GM21529 (cell line): ENCODE measurements at regions not wholly inside any gene's neighbourhood (a gene's known extent, or its start where the extent isn't known, plus 50 kb on each side); places are given as distances from the start of the nearest gene placed in this dataset.
"Not testable (repeated sequence)": the region's sequence is repeated elsewhere in the genome, so short reads cannot be mapped to it uniquely, and the experiment has no call there.

ENCODE experiments used
- ATAC-seq: cut with Tn5 transposase; IDR thresholded peaks from one replicate; pipeline ENCODE4 v1.9.1; 2021; ENCODE audit not compliant: unreplicated experiment

DNA sequence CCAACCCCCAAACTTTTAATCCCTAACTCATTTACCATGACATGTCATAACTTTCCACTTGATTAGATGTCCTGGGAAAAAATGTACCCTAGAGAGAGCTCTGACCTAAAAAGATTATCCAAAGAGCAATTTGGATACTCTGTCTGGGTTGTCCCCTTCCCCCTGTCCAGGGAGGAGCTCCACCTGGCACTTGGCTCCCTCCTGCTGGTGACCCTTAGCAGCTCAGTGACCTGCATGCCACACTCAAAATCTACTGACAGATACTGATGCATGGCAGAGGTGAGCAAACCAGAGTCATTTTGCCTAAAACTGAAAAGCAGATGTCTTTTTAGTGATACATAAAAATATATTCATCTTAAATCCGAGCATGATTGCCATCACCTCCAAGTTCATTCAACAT, 442.3 kb upstream of the CHRM3 start:
- no peak for ATAC-seq

DNA sequence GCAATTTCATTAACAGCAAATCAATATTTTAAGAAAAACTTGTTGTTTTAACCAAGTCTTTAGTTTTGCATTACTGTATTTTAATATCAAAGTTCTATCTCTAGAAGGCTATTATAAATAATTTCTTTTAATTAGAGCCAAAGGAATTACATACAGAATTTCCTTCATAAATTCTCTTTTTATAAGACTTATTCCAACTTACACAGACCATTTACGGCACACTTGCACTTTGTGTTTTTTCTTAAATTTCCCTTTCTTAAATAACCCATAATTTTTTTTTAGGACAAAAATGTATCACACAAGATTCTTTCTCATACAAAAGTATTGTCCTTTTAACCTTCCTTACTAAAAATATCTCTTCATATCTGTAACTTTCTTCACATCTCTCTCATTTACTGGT, 458.5 kb upstream of the CHRM3 start:
- no peak for ATAC-seq

DNA sequence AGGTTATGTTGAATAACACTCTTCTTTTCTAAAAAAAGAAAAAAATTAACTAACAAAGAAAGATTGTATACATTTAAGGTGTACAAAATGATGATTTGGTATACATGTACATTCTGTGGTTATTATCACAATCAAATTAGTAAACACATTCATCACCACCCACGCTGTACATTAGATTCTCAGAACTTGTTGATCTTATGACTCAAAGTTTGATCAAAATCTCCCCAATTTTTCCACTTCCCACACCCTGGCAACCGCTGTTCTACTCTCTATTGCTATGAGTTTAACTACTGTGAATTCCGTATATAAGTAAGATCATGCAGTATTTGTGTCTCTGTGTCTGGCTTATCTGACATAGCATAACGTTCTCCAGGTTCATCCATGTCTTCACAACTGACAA, 469.5 kb upstream of the CHRM3 start:
- no peak for ATAC-seq

DNA sequence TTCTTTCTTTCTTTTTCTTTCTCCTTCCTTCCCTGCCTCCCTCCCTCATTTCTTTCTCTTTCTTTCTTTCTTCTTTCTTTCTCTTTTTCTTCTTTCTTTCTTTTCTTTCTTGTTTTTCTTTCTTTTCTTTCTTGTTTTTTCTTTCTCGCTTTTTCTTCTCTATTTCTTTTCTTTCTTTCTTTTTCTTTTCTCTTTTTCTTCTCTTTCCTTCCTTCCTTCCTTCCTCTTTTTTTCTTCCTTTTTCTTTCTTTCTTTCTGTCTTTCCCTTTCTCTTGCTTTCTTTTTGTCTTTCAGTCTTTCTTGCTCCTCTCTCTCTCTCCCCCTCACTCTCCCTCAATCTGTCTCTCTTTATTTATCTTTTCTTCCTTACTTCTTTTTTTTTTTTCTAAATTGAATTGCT, 472.0 kb upstream of the CHRM3 start:
- ATAC-seq = no peak

DNA sequence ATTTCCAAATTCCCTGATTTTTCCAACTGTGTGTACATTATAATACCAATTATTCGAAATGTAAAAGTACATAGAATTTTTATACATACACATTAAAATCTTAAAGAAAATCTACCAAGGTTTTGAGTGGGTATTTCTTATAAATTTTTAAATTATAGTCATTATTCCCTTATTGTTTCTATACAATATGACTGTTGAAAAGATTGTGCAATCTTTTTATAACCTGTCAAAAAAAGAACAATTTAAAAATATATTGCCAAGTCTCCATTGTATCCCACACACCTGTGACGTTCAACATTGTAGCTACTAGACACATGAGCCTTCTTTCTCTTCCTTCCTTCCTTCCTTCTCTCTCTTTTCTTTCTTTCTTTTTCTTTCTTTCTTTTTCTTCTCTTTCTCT, 473.2 kb upstream of the CHRM3 start:
- no peak for ATAC-seq

DNA sequence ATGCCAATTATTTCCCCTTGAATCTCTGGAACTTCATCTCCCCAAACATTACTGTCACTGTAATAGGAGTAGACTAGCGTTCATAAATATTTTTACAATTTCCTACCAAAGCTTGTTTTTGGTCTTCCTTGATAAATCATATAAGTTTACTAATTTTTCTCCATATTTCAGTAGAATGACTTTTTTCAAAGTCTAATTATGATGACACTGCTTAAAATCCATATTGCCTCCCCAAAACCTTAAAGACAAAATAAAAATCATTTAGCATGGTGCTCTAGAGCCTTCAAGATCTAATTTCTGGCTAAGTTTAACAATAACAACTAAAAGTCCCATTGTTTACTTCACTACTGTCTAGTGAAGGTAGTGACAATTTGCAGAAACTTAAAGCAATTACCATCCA, 474.2 kb upstream of the CHRM3 start:
- ATAC-seq = no peak

DNA sequence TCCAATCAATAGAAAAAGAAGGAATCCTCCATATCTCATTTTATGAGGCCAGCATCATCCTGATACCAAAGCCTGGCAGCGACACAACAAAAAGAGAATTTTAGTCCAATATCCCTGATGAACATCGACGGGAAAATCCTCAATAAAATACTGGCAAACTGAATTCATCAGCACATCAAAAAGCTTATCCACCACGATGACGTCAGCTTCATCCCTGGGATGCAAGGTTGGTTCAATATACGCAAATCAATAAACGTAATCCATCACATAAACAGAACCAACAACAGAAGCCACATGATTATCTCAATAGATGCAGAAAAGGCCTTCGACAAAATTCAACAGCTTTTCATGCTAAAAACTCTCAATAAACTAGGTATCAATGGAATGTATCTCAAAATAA, 483.6 kb upstream of the CHRM3 start:
- ATAC-seq = not testable (repeated sequence)

DNA sequence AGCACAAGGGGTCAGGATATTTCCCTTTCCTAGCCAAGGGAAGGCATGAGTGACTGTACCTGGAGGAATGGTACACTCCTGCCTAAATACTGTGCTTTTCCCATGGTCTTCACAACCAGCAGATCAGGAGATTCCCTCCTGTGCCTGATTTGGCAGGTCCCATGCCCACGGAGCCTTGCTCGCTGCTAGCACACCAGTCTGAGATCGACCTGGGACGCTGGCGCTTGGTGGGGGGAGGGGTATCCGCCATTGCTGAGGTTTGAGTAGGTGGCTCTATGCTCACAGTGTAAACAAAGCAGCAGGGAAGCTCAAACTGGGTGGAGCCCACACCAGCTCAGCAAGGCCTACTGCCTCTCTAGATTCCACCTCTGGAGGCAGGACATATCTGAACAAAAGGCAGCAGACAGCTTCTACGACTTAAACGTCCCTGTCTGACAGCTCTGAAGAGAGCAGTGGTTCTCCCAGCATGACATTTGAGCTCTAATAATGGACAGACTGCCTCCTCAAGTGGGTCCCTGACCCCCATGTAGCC, 486.0 kb upstream of the CHRM3 start:
- no peak for ATAC-seq

DNA sequence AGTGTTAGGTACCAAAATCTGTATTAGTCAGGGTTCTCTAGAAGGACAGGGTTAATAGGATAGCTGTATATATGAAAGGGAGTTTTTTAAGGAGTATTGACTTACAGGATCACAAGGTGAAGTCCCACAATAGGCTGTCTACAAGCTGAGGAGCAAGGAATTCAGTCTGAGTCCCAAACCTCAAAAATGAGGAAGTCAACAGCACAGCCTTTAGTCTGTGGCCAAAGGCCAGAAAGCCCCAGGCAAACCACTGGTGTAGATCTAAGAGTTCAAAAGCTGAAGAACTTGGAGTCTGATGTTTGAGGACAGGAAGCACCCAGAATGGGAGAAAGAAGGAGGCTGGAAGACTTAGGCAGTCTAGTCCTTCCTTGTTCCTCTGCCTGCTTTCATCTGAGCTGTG, 487.5 kb upstream of the CHRM3 start:
- ATAC-seq = no peak

DNA sequence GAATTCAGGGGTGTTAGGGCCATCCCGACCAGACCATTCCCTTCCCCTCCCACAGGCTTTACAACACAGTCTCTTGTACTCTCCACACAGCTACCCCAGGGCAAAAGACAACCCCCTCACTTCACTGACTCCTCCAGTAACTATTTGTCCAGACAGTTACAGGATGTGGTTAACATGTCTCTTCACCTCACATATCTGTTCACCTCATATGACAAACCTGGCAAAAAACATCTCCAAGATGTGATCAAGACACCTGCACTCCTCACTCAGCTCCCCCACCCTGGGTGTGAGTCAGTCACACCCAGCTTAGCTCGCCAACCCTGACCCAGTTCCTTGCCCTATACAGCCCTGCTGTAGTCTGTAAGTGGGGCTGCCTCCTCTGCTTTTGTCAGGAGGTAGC, 490.5 kb upstream of the CHRM3 start:
- no peak for ATAC-seq

DNA sequence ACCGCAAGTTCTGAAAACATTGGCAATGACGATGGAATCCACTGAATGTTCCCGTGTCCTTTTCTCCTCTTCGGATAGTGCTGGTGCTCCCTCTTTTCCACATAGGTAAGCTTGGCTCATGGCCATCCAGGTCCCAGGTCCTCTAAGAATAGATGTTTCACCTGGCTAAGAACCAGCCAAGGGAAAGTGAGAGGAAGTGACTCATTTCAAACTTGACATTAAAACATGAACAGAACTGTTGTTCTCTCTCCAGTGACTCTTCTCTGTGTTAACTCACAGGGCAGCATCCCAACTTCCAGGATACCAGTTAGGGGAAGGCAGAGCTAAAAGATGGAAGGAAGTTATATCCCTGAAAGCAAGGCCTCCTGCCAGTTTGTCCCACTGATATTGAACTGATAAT, 493.8 kb upstream of the CHRM3 start:
- ATAC-seq = no peak

DNA sequence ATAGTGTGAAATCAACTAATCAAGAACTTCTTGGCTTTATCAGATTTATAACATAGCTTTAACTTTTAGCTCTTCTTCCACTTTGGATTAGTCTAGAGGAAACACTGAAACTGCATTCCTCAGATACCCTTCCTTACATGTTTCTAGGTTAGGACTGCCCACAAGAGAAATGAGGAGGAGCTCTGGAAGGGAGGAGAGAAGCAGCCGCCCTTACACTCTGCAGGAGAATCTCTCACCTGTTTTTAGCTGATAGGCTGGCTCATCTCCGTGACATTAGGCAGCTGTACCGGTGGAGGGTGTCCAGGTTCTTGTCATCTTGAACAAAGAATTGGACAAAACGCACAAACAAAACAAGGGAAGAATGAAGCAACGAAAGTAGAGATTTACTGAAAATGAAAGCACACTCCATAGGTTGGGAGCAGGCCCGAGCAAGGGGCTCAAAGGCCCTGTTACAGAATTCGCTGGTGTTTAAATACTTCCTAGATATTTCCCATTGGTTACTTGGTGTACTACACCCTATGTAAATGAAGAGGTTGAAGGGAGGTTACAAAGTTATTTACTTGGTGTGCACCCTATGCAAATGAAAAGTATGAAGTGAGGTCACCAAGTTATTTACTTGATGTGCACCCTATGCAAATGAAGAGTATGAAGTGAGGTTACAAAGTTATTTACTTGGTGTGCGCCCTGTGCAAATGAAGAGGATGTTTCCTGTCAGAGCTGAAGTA, 524.9 kb upstream of the CHRM3 start:
- ATAC-seq = no peak

DNA sequence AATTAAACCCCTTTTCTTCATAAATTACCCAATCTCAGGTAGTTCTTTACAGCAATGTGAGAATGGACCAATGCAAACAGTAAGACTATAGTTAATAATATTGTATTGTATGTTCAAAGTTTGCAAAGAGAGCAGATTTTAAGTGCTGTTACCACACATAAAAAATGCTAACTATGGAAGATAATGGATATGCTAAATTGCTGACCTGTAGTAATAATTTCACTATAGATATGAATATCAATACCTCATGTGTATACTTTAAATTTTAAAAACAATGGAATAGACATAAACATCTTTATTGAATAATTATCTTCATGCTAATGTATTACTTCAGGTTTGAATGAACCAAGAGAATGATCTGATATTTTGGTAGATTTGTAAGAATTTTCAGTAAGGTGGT, 552.4 kb upstream of the CHRM3 start:
- no peak for ATAC-seq

DNA sequence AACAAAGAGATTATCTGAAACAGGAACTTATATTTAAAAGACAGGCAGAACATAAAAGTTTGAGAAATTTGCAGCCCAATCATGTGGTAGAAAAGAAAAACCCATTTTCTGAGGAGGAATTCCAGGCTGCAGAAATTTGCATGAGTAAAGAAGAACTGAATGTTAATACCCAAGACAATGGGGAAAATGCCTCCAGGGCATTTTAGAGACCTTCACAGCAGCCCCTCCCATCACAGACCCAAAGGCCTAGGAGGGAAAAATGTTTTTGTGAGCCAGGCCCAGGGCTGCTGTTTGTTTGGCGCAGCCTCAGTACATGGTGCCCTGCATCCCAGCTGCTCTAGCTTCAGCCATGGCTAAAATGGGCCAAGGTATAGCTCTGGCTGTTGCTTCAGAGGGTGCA, 554.3 kb upstream of the CHRM3 start:
- ATAC-seq = no peak

DNA sequence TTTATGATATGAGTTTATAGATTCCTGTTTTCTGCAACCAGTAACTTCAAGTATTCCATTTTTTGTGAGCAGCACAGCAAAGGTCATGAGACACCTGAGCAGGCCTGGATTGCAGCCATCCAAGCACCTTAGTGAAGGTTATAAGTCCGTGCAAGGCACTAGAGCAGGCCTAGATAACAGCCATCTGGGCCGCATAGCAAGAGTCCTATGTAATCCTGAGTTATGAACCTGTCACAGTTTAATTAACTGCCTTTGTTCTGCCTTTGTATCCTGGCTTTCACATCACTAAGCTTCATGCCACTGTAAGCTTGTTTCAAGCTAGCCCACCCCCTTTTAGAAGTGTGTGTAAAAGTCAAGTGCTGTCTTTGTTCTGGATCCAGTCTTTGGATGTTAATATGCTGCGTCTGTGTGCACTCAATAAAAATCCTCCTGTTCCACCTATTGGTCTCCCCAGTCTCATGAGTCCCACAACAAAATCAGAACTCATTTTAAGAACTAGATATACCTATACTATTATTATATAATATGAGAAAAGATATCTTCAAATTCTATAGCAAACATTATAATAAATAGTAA, 556.2 kb upstream of the CHRM3 start:
- no peak for ATAC-seq

DNA sequence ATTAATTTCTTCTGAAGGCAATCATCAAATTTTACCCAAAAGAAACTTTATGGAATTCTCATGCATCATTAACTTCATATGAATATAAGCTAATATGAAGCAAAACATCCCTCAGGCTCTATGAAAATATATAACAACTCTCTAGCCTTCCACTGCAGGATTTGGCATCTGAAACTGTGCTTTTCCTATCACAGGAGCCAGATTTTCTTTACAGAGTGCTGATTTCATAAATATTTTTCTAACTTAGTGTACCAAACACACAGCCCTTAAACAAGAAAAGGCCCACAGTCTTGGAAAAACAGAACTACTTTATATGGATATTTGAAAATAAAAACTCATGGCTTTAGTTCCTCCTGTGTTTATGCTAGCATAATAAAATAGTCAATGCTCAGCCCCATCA, 559.5 kb upstream of the CHRM3 start:
- no peak for ATAC-seq

DNA sequence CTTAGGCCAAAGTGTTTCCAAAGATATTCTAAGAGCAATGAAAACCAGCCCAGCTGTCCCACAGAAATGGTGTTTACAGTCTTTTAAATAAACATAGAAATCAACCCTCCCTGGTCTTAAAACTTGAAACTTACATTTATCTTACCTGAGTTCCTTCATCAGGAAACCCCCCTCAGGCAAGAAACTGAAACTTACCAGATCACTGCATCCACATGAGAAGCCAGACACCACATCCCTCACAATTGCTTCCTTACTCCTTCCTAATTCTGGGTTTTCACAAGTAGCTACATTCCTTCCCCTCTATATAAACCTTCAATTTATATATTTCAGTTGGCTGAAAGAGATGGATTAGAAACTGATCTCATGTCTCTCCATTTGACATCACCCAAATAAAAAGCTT, 563.0 kb upstream of the CHRM3 start:
- ATAC-seq = no peak

DNA sequence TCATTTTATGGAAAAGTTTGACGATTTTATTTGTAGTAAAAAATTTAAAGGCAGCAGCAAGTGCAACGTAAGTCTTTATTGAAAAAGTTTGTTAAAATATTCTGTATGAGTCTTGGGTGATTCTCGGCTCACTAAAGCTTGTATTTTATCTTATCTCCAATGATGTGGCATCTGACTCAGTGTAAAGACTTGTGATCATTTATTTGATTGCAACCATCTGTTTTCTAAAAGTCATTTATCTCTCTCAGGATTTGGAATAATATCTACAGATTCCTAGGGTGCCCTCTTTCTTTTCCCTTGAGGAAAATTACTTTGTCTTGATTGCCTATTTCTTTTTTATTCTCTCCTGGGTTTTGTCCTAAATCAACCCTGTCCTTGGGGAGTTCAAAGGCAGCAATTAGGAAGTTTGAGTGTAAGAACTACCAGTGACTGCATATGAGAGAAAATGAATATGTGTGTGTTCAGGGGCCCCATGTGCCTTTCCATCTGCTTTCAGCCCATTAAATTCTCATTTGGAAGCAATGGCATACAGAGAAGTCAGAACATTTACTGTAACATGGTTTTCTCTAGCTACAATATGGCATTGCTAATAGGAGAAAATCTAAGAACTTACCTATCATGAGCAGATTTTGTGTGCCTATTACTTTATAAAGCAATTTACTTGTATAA, 575.0 kb upstream of the CHRM3 start:
- no peak for ATAC-seq

DNA sequence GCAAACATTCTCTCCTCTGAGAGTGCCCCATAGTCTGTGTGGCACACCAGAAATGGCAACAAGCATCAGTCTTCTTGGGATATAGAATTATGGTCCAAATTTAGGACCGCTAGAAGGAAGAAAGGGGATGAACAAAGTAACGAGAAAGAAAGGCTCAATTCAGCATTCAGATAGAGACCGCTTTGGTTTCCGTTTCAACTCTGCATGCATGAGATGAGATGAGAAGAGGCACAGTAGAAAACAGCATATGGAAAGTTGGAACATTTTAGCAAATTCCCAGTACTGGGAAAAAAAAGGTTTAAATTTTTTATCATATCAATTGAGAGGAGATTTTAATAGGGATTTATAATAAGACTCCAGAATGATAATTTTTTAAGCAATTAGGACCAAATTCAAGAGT, 595.5 kb upstream of the CHRM3 start:
- no peak for ATAC-seq

DNA sequence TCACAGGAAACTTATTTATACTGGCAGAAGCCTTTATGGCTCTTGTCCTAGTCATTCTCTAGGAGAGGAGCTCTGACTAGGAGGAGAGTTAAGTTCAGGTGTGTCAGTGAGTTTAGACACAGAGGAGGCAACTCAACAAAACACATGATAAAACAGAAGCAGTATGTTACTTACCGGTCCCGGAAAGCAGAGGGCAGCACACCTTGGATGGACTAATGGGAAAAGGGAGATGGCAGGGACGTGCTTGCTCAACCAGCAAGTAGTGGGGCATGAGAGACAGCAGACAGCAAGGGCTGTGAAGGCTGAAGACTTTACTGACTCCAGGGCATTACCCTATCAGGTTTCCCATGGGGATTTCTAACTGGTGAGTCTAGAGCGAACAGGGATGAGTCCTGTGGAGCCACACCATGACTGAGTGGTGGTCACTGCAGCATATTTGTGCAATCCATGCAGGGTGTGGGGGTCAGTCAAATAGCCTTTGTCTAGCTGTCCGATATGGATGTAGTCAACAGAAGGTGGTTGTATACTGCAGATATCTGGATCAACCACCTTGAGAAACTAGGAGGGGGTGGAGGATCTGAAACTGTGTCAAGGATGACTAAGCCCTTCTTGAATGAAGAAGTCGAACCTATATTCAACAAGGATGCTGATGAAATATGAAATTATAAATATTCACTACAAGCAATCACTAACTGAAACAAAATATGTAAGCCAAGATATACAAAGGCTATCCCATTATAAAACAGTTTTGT, 596.3 kb upstream of the CHRM3 start:
- ATAC-seq = no peak

DNA sequence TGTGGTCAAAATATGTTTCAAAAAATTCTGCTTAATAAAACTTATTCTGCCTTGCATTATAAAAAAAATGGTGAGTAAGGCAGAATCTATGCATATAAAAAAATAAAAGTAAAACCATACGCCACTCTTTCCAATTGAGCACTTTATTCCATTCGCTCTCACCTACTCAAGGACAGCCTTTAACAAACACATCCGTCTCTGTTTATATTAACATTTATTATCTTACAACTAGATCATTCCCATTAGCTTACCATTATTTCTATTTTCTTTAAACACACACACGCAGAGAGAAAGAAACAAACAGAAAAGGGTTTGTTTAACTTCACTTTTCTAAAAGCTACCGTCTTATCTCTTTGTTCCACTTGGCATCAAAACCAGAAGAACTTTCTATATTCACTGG, 598.9 kb upstream of the CHRM3 start:
- ATAC-seq = no peak

DNA sequence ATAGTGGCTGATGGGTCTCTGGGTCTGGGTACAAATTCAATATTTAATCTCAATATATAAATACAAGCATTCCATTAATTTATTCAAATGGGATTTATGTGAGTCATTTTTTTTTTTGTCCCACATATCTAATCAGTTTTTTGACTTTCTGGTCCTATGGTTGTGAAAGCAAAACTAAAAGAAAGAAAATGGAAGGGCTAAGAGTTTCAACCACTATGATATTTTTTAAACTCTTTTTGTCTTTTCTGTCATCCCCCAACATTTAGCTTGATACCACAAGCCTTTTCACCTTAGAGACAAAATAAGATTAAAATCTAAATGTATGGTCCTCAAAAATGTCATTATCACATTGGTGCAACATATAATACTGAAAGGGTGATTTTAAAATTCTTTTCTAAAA, 602.7 kb upstream of the CHRM3 start:
- no peak for ATAC-seq
